Lung (tissue), 11 donors: ENCODE measurements at regions not wholly inside any gene's neighbourhood (a gene's known extent, or its start where the extent isn't known, plus 50 kb on each side); places are given as distances from the start of the nearest gene placed in this dataset.

Experiments
- ATAC-seq: fragments of 200-7000 bp; cut with Tn5 transposase; one replicate; pipeline ENCODE4 v1.9.1; 2020; ENCODE audit warnings: moderate number of reproducible peaks; ENCODE audit not compliant: insufficient read depth, low FRiP score
- DNase-seq, 3 donors: peaks; one replicate each; pipeline ENCODE4 v3.0.0-alpha.2; 2013 to 2017
- H3K27ac ChIP-seq, 2 donors: one replicate each; pipeline ENCODE4 v1.5.1; 2013; ENCODE audit warnings: mild to moderate bottlenecking in 2 of 2, moderate library complexity in 2 of 2, control low read depth in 1 of 2, inconsistent platforms in 1 of 2, low read depth in 1 of 2, low read length in 1 of 2
- H3K27me3 ChIP-seq, 3 donors: one replicate each; pipeline ENCODE4 v1.5.1; 2013; ENCODE audit warnings: low read length in 2 of 3; ENCODE audit not compliant: control insufficient read depth in 3 of 3, insufficient read depth in 3 of 3
- H3K36me3 ChIP-seq, 4 donors: one replicate each; pipeline ENCODE4 v1.5.1; 2013; ENCODE audit warnings: low read length in 4 of 4, mild to moderate bottlenecking in 1 of 4, moderate library complexity in 1 of 4; ENCODE audit not compliant: control insufficient read depth in 4 of 4, insufficient read depth in 4 of 4
- H3K4me1 ChIP-seq, 5 donors: one replicate each; pipeline ENCODE4 v1.5.1; 2013; ENCODE audit warnings: low read length in 5 of 5, mild to moderate bottlenecking in 2 of 5, moderate library complexity in 1 of 5; ENCODE audit not compliant: control insufficient read depth in 5 of 5, insufficient read depth in 5 of 5
- H3K4me3 ChIP-seq: one replicate; pipeline ENCODE4 v1.5.1; 2013; ENCODE audit warnings: mild to moderate bottlenecking, control low read depth, moderate library complexity
- H3K9ac ChIP-seq, 2 donors: one replicate each; pipeline ENCODE4 v1.5.1; 2013; ENCODE audit warnings: low read length in 2 of 2, control low read depth in 1 of 2; ENCODE audit not compliant: insufficient read depth in 1 of 2
- H3K9me3 ChIP-seq, 4 donors: one replicate each; pipeline ENCODE4 v1.5.1; 2013; ENCODE audit warnings: low read length in 3 of 4, mild to moderate bottlenecking in 1 of 4, moderate library complexity in 1 of 4; ENCODE audit not compliant: control insufficient read depth in 4 of 4, insufficient read depth in 3 of 4
- WGBS, 2 donors: extraction: QIAGEN DNeasy Blood & Tissue Kit; methylation state at CpG; one replicate each; pipeline ENCODE4 v1.1.7; 2013; 5-methylcytosine and 5-hydroxymethylcytosine counted together
- TF ChIP-seq, protein P1 (sequence below): IDR thresholded peaks from 2 replicates; pipeline ENCODE4 v1.5.1; 2012; ENCODE audit warnings: mild to moderate bottlenecking; ENCODE audit errors: control extremely low read depth, extremely low read depth
- donor health status: control.
- donor health status: control.
- donor health status: Bipolar disorder and iron deficiency.
- donor health status: healthy.
- donor health status: DM: yes; HTN: yes; CAD: no.

DNA sequence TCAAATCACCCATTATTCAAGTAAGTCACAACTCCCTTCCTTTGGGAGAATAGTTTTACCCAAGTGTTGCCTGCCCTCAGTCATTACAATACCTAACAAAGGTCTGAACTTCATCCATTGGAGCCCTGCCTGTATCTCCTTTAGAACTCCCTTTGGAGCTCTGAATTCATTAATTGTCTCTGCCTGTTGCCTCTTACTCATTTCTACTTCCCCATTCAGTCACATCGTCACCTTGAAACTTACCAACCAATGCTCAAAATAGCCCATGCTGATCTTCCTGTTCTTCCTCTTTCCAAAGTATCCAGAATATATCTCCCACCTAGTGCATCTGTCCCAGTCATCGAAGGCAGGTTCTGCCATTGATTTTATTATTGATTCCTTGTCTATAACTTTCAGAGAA lies 120.7 kb upstream of the ADGRF1 start:
- H3K27me3 ChIP-seq = no peaks in the 10 kb centered on the region
- H3K9me3 ChIP-seq = no peaks in the 10 kb centered on the region
- no peak overlapping the region for H3K9ac ChIP-seq
- DNase-seq (no peak), ATAC-seq (no peak)
- no peak overlapping the region for H3K4me3 ChIP-seq
- peaks cover 0 to 1% (median 0%) of the 10 kb centered on the region in 5 donors for H3K4me1 ChIP-seq
- 68 to 77% methylated on average over 2 of the region's 2 CpGs for WGBS, 2 donors
- TF ChIP-seq, protein P1, sequence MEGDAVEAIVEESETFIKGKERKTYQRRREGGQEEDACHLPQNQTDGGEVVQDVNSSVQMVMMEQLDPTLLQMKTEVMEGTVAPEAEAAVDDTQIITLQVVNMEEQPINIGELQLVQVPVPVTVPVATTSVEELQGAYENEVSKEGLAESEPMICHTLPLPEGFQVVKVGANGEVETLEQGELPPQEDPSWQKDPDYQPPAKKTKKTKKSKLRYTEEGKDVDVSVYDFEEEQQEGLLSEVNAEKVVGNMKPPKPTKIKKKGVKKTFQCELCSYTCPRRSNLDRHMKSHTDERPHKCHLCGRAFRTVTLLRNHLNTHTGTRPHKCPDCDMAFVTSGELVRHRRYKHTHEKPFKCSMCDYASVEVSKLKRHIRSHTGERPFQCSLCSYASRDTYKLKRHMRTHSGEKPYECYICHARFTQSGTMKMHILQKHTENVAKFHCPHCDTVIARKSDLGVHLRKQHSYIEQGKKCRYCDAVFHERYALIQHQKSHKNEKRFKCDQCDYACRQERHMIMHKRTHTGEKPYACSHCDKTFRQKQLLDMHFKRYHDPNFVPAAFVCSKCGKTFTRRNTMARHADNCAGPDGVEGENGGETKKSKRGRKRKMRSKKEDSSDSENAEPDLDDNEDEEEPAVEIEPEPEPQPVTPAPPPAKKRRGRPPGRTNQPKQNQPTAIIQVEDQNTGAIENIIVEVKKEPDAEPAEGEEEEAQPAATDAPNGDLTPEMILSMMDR = no peak
- no peaks in the 10 kb centered on the region for H3K36me3 ChIP-seq
- no peak overlapping the region for H3K27ac ChIP-seq

DNA sequence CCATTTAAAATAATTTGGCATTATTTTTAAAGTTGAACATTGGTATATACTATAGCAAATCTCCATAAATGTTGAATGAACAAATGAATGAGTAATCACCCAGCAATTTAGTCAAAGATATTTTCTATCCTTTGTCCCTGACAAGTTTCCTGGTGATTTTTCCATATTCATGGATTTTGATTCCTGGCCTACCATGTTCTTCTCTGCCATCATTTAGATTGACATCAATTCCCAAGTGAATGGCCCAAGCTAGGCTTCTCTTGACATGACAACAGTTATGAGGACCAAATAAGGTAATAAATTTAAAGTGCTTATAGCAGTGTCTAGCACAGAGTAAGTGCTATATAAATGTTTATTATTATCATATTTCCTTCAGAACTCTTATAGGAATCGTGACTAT lies 120.1 kb upstream of the ADGRF1 start:
- Histone ChIP-seq H3K27ac (no peak overlapping the region), H3K27me3 (no peaks in the 10 kb centered on the region), H3K9ac (no peak overlapping the region), H3K36me3 (no peaks in the 10 kb centered on the region), H3K4me3 (no peak overlapping the region), H3K9me3 (no peaks in the 10 kb centered on the region), H3K4me1 (peaks cover 0 to 1% (median 0%) of the 10 kb centered on the region in 5 donors)
- WGBS, 2 donors = 78 to 89% methylated on average over 1 of the region's 1 CpG
- TF ChIP-seq, protein P1 = no peak
- ATAC-seq = no peak
- no peak for DNase-seq

DNA sequence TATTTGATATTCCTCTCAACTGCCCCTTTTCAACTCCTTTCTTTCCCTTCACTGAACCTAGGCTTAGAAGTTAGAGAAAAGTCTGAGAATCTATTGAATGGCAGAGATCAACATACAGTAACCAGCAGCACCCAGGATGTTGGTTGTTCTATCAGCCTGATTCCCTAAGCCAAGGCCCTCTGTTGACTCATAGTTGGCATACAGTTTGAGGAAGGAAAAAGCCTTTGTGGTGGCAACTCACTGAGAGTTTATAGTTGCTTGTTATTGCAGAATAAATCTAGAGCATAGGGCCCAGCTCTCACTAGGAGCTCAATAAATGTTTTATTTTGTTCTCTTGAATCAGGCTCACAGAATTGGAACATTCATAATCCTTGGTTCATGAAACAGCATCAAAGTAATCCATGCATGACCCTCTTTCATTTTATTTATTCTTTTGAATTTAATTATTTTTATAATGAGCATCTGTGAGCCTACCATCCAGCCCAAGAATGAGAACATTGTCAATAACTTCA lies 119.1 kb upstream of the ADGRF1 start:
- Histone ChIP-seq H3K27me3 (no peaks in the 10 kb centered on the region), H3K27ac (no peak overlapping the region), H3K36me3 (no peaks in the 10 kb centered on the region), H3K9me3 (no peaks in the 10 kb centered on the region), H3K4me3 (no peak overlapping the region), H3K9ac (no peak overlapping the region), H3K4me1 (peaks cover 0 to 1% (median 0%) of the 10 kb centered on the region in 5 donors)
- TF ChIP-seq, protein P1 = no peak
- ATAC-seq = peak; percentile 76
- DNase-seq = no peak

DNA sequence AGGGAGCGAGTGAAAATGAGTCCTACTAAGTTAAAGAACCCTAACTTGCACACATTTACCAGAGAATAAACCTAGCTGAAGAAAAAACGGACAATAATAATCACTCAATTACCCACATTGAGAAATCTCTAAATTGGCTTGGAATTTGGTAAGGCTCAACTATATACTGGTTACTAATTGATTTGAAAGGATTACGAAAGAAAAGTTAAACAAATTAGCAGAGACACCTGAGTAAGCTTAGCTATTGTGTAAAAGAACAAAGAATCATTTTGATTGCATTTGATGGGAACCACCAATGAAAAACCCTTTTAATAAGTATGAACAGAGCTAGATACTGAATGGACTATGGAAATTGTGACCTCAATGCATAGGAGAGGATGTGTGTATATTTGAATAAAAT lies 118.6 kb upstream of the ADGRF1 start:
- no peak for ATAC-seq
- 89% methylated on average over 3 of the region's 3 CpGs for WGBS, 2 donors
- H3K9ac ChIP-seq = no peak overlapping the region
- no peaks in the 10 kb centered on the region for H3K9me3 ChIP-seq
- TF ChIP-seq, protein P1 = no peak
- no peaks in the 10 kb centered on the region for H3K36me3 ChIP-seq
- H3K27me3 ChIP-seq = no peaks in the 10 kb centered on the region
- no peak overlapping the region for H3K4me3 ChIP-seq
- no peak for DNase-seq
- H3K27ac ChIP-seq = no peak overlapping the region
- peaks cover 0 to 1% (median 0%) of the 10 kb centered on the region in 5 donors for H3K4me1 ChIP-seq
